HL-60 (cell line): ENCODE measurements at regions not wholly inside any gene's neighbourhood (a gene's known extent, or its start where the extent isn't known, plus 50 kb on each side); places are given as distances from the start of the nearest gene placed in this dataset.

Experiments
- DNase-seq, 2 experiments: peaks; one replicate each; pipeline ENCODE4 v3.0.0-alpha.2; 2010 to 2020; ENCODE audit warnings: low read depth in 1 of 2, low spot score in 1 of 2
- H3K27ac ChIP-seq: fragments of 250-450 bp; sonication (Bioruptor Pico); replicated peaks from 2 replicates; pipeline ENCODE4 v1.5.1; 2020; ENCODE audit warnings: mild to moderate bottlenecking, moderate library complexity
- H3K27me3 ChIP-seq: fragments of 250-450 bp; sonication (Bioruptor Pico); 2 replicates; pipeline ENCODE4 v1.5.1; 2021; ENCODE audit warnings: mild to moderate bottlenecking, moderate library complexity; ENCODE audit not compliant: insufficient read depth, poor library complexity, severe bottlenecking
- H3K4me3 ChIP-seq: replicated peaks from 2 replicates; pipeline ENCODE4 v1.5.1; 2011; ENCODE audit warnings: mild to moderate bottlenecking, control low read depth, low read length; ENCODE audit not compliant: insufficient read depth
- GABPA ChIP-seq: IDR thresholded peaks from 2 replicates; pipeline ENCODE4 v1.6.1; 2012; ENCODE audit warnings: low read depth
- POLR2AphosphoS5 ChIP-seq: IDR thresholded peaks from 2 replicates; pipeline ENCODE4 v1.6.1; 2012; ENCODE audit warnings: low read depth
- SPI1 ChIP-seq: IDR thresholded peaks from 2 replicates; pipeline ENCODE4 v1.6.1; 2012; ENCODE audit warnings: low read depth, mild to moderate bottlenecking, borderline replicate concordance
- TF ChIP-seq, protein P1 (sequence below): IDR thresholded peaks from one replicate; pipeline ENCODE4 v1.5.1; 2011; ENCODE audit warnings: low read length, control low read depth, inconsistent platforms; ENCODE audit not compliant: insufficient read depth
- TF ChIP-seq, protein P2 (sequence below): IDR thresholded peaks from 2 replicates; pipeline ENCODE4 v1.6.1; 2012; ENCODE audit warnings: low read depth; ENCODE audit not compliant: insufficient replicate concordance

- no peak overlapping the region for H3K4me3 ChIP-seq
- TF ChIP-seq POLR2AphosphoS5 (no peak), GABPA (no peak), SPI1 (no peak)
- TF ChIP-seq, protein P1, sequence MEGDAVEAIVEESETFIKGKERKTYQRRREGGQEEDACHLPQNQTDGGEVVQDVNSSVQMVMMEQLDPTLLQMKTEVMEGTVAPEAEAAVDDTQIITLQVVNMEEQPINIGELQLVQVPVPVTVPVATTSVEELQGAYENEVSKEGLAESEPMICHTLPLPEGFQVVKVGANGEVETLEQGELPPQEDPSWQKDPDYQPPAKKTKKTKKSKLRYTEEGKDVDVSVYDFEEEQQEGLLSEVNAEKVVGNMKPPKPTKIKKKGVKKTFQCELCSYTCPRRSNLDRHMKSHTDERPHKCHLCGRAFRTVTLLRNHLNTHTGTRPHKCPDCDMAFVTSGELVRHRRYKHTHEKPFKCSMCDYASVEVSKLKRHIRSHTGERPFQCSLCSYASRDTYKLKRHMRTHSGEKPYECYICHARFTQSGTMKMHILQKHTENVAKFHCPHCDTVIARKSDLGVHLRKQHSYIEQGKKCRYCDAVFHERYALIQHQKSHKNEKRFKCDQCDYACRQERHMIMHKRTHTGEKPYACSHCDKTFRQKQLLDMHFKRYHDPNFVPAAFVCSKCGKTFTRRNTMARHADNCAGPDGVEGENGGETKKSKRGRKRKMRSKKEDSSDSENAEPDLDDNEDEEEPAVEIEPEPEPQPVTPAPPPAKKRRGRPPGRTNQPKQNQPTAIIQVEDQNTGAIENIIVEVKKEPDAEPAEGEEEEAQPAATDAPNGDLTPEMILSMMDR, result no peak
- TF ChIP-seq, protein P2, sequence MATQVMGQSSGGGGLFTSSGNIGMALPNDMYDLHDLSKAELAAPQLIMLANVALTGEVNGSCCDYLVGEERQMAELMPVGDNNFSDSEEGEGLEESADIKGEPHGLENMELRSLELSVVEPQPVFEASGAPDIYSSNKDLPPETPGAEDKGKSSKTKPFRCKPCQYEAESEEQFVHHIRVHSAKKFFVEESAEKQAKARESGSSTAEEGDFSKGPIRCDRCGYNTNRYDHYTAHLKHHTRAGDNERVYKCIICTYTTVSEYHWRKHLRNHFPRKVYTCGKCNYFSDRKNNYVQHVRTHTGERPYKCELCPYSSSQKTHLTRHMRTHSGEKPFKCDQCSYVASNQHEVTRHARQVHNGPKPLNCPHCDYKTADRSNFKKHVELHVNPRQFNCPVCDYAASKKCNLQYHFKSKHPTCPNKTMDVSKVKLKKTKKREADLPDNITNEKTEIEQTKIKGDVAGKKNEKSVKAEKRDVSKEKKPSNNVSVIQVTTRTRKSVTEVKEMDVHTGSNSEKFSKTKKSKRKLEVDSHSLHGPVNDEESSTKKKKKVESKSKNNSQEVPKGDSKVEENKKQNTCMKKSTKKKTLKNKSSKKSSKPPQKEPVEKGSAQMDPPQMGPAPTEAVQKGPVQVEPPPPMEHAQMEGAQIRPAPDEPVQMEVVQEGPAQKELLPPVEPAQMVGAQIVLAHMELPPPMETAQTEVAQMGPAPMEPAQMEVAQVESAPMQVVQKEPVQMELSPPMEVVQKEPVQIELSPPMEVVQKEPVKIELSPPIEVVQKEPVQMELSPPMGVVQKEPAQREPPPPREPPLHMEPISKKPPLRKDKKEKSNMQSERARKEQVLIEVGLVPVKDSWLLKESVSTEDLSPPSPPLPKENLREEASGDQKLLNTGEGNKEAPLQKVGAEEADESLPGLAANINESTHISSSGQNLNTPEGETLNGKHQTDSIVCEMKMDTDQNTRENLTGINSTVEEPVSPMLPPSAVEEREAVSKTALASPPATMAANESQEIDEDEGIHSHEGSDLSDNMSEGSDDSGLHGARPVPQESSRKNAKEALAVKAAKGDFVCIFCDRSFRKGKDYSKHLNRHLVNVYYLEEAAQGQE, result no peak
- H3K27ac ChIP-seq, result no peak overlapping the region
- DNase-seq, result no peak
- H3K27me3 ChIP-seq, result peaks cover 4% of the 10 kb centered on the region
These were observed 334.4 kb upstream of the THBS1 start for GRCh38 chr15:39246523-39246922.

GRCh38 chr15:39247574-39247973 is 333.3 kb upstream of the THBS1 start:
- H3K4me3 ChIP-seq, result no peak overlapping the region
- TF ChIP-seq, protein P1, result no peak
- TF ChIP-seq GABPA, result no peak
- TF ChIP-seq, protein P2, result no peak
- no peak for TF ChIP-seq POLR2AphosphoS5
- no peak for TF ChIP-seq SPI1
- peaks cover 4% of the 10 kb centered on the region for H3K27me3 ChIP-seq
- H3K27ac ChIP-seq, result no peak overlapping the region
- DNase-seq, result no peak

- TF ChIP-seq SPI1 (no peak), POLR2AphosphoS5 (no peak), GABPA (no peak)
- TF ChIP-seq, protein P2, result no peak
- TF ChIP-seq, protein P1, result no peak
- no peak overlapping the region for H3K27ac ChIP-seq
- no peak overlapping the region for H3K4me3 ChIP-seq
- DNase-seq, result no peak
- H3K27me3 ChIP-seq, result peaks cover 4% of the 10 kb centered on the region
These were observed 332.7 kb upstream of the THBS1 start for GRCh38 chr15:39248204-39248603.
